Activated naive CD8-positive, alpha-beta T cell (primary cell): ENCODE measurements at regions not wholly inside any gene's neighbourhood (a gene's known extent, or its start where the extent isn't known, plus 50 kb on each side); places are given as distances from the start of the nearest gene placed in this dataset.

Experiments
- H3K27ac Mint-ChIP-seq: one replicate; pipeline ENCODE4 v1.8.0; 2021; ENCODE audit warnings: mixed read lengths
- H3K27me3 Mint-ChIP-seq: one replicate; pipeline ENCODE4 v1.8.0; 2021; ENCODE audit warnings: mixed read lengths
- H3K36me3 Mint-ChIP-seq: one replicate; pipeline ENCODE4 v1.8.0; 2021; ENCODE audit warnings: mixed read lengths
- H3K4me1 Mint-ChIP-seq: one replicate; pipeline ENCODE4 v1.8.0; 2021; ENCODE audit warnings: low read depth, mixed read lengths
- H3K4me3 Mint-ChIP-seq: one replicate; pipeline ENCODE4 v1.8.0; 2021; ENCODE audit warnings: mild to moderate bottlenecking, mixed read lengths
- H3K9me3 Mint-ChIP-seq: one replicate; pipeline ENCODE4 v1.8.0; 2021; ENCODE audit warnings: low read depth, mixed read lengths

DNA sequence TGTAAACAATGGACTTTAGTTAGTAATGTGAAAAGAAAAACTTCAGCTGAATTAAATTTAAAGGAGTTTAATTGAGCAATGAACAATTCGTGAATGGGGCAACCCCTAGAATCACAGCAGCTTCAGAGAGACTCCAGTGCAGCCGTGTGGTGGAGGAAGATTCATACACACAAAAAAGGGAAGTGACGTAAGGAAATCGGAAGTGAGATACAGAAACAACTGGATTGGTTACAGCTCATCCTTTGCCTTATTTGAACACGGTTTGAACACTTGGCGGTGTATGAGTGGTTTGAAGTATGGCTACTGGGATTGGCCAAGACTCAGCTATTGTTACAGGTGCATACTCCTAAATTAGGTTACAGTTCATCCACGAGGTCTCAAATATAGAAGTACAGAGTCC is 460.4 kb upstream of the ASIC2 start:
- Mint-ChIP-seq H3K9me3 (no peaks in the 10 kb centered on the region), H3K4me3 (no peak overlapping the region), H3K4me1 (peaks cover 7% of the 10 kb centered on the region), H3K36me3 (no peaks in the 10 kb centered on the region), H3K27me3 (peaks cover 32% of the 10 kb centered on the region), H3K27ac (no peak overlapping the region)

DNA sequence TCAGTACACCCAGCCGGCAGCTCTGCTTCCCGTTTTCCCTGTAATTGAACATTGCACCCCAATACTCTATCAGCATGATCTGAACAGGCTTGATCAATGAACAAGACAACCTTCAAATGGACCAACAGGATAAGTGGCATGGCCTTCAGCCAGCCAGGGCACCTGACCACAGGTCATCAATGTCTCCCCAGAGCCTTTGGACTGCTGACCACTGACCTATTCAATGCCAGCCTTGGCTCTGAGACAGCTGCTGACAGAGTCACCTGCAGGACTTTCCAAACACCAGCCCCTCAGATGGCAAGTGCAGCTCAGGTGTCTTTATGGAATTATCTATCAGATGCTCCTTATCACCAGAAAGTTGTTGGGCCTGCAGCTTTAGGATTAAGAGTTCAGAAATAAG is 462.9 kb upstream of the ASIC2 start:
- Mint-ChIP-seq H3K36me3 (no peaks in the 10 kb centered on the region), H3K4me3 (no peak overlapping the region), H3K9me3 (no peaks in the 10 kb centered on the region), H3K4me1 (peaks cover 5% of the 10 kb centered on the region), H3K27me3 (peaks cover 27% of the 10 kb centered on the region), H3K27ac (no peak overlapping the region)

DNA sequence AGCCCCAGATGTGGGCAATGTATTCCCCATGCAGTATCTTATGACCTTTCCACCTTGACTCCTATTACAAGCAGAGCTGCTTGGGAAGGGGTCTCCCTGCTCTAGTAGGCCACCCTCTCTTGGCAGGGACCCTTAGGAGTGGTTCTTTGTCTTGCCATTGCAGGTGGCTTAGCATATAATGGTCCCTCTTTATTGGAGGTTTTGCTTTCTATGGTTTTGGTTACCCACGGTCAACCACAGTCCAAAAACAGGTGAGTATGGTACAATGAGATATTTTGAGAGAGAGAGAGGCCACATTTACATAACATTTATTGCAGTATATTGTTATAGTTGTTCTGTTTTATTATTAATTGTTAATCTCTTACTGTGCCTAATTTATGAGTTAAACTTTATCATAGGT is 472.8 kb upstream of the ASIC2 start:
- Mint-ChIP-seq H3K4me3 (no peak overlapping the region), H3K9me3 (no peaks in the 10 kb centered on the region), H3K36me3 (no peaks in the 10 kb centered on the region), H3K4me1 (no peaks in the 10 kb centered on the region), H3K27me3 (peaks cover 9% of the 10 kb centered on the region), H3K27ac (no peak overlapping the region)

DNA sequence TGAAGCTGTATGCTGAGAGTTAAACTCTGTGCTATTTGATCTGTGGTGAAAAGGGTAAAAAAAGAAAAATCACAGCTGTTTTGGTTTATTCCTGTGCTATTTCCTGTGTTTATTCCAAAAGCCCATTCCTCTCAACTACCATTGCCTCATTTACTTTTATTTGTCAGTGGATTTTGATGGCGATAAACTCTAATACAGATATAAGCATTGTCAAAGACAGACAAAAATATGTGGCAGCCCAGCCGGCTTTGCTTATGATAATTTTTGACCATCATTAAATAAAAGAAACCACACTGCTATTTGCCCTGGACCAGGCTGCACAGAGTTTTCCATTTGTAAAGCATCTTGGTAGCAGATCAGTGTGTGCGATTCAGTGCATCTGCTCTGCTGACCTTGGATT is 473.6 kb upstream of the ASIC2 start:
- Mint-ChIP-seq H3K4me1 (no peaks in the 10 kb centered on the region), H3K27me3 (peaks cover 11% of the 10 kb centered on the region)

DNA sequence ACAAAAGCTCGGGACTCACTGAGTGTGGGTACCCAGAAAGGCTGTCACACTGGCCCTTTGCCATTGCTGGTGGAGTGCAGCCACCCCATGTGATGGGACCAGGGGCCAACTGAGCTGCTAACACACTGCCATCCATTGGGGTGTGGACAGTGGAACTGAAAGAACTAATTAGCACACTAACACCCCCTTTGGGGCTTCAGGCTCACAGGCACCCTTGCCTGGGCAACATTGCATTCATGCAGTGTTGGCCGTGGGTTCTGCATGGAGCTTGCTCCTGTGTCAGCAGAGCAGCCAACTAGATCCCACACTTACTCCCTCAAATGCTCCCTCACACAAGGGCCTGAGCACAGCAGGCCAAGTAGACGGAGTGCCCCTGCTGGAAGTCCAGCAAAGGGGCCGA is 476.0 kb upstream of the ASIC2 start:
- Mint-ChIP-seq H3K4me3 (no peak overlapping the region), H3K9me3 (no peaks in the 10 kb centered on the region), H3K36me3 (no peaks in the 10 kb centered on the region), H3K4me1 (no peaks in the 10 kb centered on the region), H3K27ac (no peak overlapping the region), H3K27me3 (peaks cover 11% of the 10 kb centered on the region)

More for the DNA sequence above, 473.6 kb upstream of the ASIC2 start:
- H3K9me3 Mint-ChIP-seq, result no peaks in the 10 kb centered on the region
- H3K36me3 Mint-ChIP-seq, result no peaks in the 10 kb centered on the region
- no peak overlapping the region for H3K27ac Mint-ChIP-seq
- no peak overlapping the region for H3K4me3 Mint-ChIP-seq

DNA sequence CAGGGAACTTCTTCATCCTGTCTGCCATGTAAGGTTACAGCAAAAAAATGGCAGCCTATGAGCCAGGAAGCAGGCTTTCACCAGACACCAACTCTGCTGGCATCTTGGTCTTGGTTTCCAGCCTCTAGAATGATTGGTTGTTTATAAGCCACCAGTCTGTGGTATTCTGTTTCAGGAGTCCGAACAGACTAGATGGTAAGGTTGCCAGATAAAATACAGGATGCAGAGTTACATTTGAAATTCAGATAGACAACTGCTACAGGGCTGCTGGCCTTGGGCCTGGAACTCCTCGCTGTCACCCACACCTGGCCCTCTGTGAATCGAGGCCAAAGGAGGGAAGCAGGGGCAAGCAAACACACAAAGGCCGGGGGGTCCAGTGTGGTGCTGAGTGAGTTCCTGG is 478.8 kb upstream of the CCL2 start:
- Mint-ChIP-seq H3K36me3 (no peaks in the 10 kb centered on the region), H3K9me3 (no peaks in the 10 kb centered on the region), H3K27ac (no peak overlapping the region), H3K4me3 (no peak overlapping the region), H3K4me1 (no peaks in the 10 kb centered on the region), H3K27me3 (peaks cover 5% of the 10 kb centered on the region)

DNA sequence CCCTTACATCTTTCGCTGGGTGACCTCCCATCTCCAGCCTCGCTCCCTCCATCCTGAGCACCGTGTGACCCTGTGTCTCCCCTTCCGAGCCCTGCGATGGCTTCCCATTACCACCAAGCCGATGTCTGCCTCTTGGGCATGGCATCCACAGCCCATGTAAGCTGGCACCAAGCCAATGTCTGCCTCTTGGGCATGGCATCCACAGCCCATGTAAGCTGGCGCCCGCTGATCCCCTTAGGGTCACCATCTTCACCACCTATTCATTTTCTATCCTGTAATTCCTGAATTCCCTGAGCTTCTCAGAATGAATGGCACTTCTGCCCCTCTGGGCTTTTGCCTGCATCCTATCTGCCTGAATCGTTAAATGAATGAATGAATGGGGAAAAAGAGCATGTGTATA is 478.2 kb upstream of the CCL2 start:
- Mint-ChIP-seq H3K4me3 (no peak overlapping the region), H3K27me3 (peaks cover 5% of the 10 kb centered on the region), H3K36me3 (no peaks in the 10 kb centered on the region), H3K9me3 (no peaks in the 10 kb centered on the region), H3K4me1 (no peaks in the 10 kb centered on the region), H3K27ac (no peak overlapping the region)

DNA sequence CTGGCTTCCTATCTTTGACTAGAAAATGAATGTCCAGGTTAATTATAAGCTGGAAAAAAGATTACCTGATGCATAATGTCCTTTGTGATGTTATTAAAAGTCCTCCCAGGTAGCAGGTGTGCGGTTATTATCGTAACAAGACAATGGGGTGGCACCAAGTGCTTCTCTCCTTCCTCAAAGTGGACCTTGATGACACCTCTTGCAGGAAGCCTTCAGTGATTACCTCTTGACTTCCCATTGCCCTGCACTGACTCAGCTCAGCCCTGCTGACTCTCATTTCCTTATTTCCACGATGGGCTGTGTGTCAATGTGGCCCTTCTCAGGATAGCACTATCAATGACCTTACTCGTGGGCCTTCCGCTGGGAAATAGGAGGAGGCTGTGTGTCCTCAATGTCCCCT is 477.4 kb upstream of the CCL2 start:
- no peaks in the 10 kb centered on the region for H3K4me1 Mint-ChIP-seq
- peaks cover 5% of the 10 kb centered on the region for H3K27me3 Mint-ChIP-seq
- no peak overlapping the region for H3K4me3 Mint-ChIP-seq
- no peaks in the 10 kb centered on the region for H3K9me3 Mint-ChIP-seq
- no peak overlapping the region for H3K27ac Mint-ChIP-seq
- H3K36me3 Mint-ChIP-seq, result no peaks in the 10 kb centered on the region

DNA sequence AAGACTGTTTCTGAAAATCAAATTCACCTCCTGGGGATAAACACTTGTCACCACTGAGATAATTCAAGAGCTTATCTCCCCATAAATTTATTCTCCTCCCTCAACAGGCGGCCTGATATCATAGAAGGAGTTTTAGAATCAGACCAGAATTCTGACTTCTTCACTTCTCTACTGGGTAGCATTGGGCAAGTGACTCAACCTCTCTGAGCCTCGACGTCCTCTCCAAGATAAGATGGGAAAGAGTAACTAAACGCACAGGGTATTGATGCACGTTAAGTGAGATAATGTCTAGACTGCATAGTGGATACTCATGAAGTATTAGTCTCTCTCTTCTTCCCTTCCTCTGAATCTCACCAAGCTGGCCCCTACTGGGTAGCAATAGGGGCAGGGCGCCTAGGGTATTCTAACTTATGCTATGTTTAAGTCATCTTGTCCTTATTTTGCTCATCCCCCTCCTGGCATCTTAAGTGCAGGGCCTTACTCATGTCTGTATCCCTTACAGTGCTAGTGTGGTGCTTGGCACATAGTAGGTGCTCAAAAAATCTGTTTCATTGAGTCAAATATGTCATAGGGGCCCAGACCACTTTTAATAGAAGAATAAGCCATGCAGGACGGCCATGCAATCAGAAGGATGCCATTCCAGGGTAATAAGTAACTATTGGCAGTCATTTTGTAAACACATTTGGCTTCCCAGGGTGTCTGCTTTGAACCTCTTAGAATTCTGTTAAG is 476.4 kb upstream of the CCL2 start:
- Mint-ChIP-seq H3K27ac (no peak overlapping the region), H3K27me3 (peaks cover 8% of the 10 kb centered on the region), H3K4me1 (no peaks in the 10 kb centered on the region), H3K4me3 (no peak overlapping the region), H3K36me3 (no peaks in the 10 kb centered on the region), H3K9me3 (no peaks in the 10 kb centered on the region)

DNA sequence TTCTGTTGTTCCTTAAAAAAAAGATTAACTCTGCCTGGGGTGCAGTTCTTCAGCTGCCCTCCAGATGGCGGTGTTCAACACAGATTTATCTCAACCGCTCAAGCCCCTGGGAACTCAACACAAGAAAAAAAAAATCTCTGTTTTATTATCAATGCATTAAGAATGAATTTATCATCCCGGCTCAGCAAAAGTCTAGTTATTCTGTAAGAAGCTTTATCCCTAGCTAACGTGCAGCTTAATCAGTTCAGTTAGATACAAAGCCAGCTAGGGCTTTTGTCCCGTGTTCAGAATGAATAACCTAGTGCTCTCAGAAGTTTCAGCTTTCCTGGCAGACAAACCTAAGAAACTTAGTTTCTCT is 475.9 kb upstream of the CCL2 start:
- peaks cover 8% of the 10 kb centered on the region for H3K27me3 Mint-ChIP-seq
- H3K27ac Mint-ChIP-seq, result no peak overlapping the region
- H3K4me1 Mint-ChIP-seq, result no peaks in the 10 kb centered on the region
- H3K36me3 Mint-ChIP-seq, result no peaks in the 10 kb centered on the region
- no peaks in the 10 kb centered on the region for H3K9me3 Mint-ChIP-seq
- H3K4me3 Mint-ChIP-seq, result no peak overlapping the region

DNA sequence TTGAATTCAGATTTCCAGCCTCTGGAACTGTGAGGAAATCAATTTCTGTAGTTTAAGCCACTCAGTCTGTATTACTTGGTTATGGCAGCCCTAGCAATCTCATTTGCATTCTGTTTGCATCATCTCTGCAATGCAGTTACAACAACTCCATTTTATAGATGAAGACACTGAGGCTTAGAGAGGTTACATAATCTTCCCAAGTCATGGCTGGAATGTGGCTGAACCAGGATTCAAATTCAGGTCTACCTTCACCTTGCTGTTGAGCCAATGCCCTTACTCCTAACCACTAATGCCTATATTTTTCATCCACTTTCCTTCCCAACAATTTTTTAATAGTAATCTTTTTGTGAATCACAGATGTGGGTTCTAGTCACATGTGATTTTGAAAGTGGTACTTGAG is 469.8 kb upstream of the CCL2 start:
- H3K36me3 Mint-ChIP-seq, result no peaks in the 10 kb centered on the region
- no peak overlapping the region for H3K27ac Mint-ChIP-seq
- H3K4me1 Mint-ChIP-seq, result no peaks in the 10 kb centered on the region
- no peak overlapping the region for H3K4me3 Mint-ChIP-seq
- H3K27me3 Mint-ChIP-seq, result peaks cover 8% of the 10 kb centered on the region
- no peaks in the 10 kb centered on the region for H3K9me3 Mint-ChIP-seq

DNA sequence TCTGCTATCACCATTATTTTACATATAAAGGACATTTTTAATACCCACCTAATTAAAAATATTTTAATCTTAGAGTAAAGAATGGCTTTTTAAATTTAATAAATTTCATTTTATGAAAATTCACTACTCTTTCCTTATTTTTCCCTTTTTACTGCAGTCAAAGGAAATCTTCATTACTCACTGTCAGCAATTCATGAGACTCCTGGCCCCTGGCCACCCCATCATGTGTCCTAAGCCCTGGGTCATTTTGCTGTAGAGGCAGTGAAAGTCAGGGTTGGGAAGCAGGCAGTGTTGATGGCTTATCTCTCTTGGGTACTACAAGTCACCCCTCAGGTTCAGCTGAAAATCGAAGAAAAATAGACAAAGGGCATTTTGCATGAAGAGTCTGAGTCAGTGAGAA is 468.6 kb upstream of the CCL2 start:
- peaks cover 13% of the 10 kb centered on the region for H3K27me3 Mint-ChIP-seq
- H3K4me3 Mint-ChIP-seq, result no peak overlapping the region
- no peaks in the 10 kb centered on the region for H3K4me1 Mint-ChIP-seq
- H3K27ac Mint-ChIP-seq, result no peak overlapping the region
- H3K9me3 Mint-ChIP-seq, result no peaks in the 10 kb centered on the region
- no peaks in the 10 kb centered on the region for H3K36me3 Mint-ChIP-seq

DNA sequence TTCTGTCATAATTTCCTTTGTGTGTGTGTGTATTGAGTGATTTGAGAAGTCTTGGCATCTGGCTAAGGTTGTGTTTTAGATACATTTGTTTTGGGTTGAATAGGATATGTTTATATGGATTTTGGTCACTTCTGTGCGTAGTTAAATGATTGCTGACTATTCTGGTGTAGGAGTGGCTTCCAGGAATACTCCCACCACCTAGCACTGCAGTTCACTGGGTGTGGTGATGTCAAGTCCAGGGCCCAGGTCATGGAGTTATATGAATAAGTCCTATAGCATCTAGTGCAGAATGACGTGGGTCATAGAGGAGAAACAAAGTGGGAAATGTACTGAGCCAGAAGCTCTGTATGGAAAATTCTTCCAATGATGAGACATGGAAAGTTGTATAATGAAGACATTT is 465.4 kb upstream of the CCL2 start:
- H3K27me3 Mint-ChIP-seq, result peaks cover 6% of the 10 kb centered on the region
- H3K4me3 Mint-ChIP-seq, result no peak overlapping the region
- no peak overlapping the region for H3K27ac Mint-ChIP-seq
- H3K4me1 Mint-ChIP-seq, result no peaks in the 10 kb centered on the region
- H3K36me3 Mint-ChIP-seq, result no peaks in the 10 kb centered on the region
- H3K9me3 Mint-ChIP-seq, result no peaks in the 10 kb centered on the region

DNA sequence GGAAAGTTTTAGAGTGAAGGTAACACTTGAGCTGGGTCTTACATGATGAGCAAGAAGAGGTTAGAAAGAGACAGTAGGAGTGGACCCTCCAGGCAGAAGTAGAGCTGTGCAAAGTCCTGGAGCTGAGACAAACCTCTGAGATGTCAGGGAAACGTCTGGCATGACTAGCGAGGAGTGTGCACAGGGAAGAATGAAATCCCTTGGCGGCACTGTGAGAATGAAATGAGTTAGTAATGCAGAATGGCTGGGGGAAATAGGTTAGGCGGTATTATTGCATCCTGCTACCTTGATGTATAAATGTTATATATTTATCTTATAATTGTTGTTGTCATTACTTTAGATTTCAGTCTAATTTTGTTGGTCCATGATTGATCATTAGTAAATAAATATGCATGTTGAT is 457.9 kb upstream of the CCL2 start:
- H3K4me1 Mint-ChIP-seq, result no peaks in the 10 kb centered on the region
- peaks cover 10% of the 10 kb centered on the region for H3K27me3 Mint-ChIP-seq
- no peaks in the 10 kb centered on the region for H3K36me3 Mint-ChIP-seq
- no peak overlapping the region for H3K27ac Mint-ChIP-seq
- H3K9me3 Mint-ChIP-seq, result no peaks in the 10 kb centered on the region
- no peak overlapping the region for H3K4me3 Mint-ChIP-seq

DNA sequence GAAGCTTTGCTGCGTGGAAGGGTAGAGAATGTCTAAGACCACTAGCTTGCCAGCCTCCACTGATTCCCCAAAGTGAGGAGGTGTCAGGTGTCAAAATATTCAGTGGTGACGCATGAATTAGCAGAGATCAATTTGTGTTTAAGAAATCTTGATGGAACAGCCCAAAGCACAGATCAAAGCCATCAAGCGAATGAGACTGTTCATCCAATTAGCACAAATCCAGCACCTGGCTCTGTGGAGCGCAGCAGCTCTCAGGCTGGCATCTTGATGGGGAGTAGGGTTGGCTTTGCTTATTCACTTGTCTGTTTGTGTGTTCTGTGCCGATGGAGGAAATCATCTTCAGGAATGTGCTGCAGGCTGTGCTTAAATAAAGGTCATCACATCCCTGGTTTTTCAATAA is 456.8 kb upstream of the CCL2 start:
- Mint-ChIP-seq H3K4me3 (no peak overlapping the region), H3K9me3 (no peaks in the 10 kb centered on the region), H3K27me3 (peaks cover 12% of the 10 kb centered on the region), H3K27ac (no peak overlapping the region), H3K36me3 (no peaks in the 10 kb centered on the region), H3K4me1 (no peaks in the 10 kb centered on the region)

DNA sequence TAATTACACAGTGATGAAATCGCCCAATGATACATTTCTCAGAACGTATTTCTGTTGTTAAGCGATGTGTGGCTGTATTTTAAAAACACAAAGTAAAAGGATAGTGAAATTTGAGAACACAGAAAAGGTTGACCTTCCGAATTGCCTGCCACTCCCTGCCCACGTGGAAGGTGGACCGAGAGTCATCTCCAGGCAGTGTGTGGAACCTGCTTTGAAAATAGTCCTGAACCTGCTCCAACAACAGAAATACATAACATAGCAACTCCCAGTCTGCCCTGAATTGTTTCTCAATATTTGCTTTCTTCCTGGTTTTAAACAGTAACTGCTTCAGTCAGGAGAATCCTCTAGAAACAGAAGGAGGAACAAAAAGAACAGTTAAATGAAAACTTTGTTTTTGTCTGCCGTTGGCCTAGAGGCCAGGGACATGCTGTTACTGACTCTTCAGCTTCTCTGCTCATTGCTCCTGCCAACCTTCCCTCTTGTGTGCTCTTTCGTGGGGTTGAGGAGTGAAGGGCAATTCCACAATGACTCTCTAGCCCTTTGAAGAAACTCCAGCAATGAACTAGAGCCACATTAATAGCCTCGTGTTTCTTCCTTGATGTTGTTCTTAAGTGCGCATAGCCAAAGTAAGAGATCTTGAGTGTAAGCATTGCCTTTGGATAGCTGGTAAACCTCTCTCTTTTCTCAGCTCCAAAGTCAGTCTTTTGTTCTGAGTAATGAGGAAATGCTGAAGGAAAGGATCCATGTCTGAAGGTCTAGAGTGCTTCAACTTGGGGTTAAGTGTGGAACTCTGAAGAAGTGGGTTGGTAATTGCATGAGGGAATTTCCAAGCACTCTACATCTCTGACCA is 452.5 kb upstream of the CCL2 start:
- Mint-ChIP-seq H3K27ac (no peak overlapping the region), H3K9me3 (no peaks in the 10 kb centered on the region), H3K4me3 (no peak overlapping the region), H3K4me1 (no peaks in the 10 kb centered on the region), H3K27me3 (peaks cover 17% of the 10 kb centered on the region), H3K36me3 (no peaks in the 10 kb centered on the region)
